ENCODE measurements at regions not wholly inside any gene's neighbourhood (a gene's known extent, or its start where the extent isn't known, plus 50 kb on each side); places are given as distances from the start of the nearest gene placed in this dataset.

DNA sequence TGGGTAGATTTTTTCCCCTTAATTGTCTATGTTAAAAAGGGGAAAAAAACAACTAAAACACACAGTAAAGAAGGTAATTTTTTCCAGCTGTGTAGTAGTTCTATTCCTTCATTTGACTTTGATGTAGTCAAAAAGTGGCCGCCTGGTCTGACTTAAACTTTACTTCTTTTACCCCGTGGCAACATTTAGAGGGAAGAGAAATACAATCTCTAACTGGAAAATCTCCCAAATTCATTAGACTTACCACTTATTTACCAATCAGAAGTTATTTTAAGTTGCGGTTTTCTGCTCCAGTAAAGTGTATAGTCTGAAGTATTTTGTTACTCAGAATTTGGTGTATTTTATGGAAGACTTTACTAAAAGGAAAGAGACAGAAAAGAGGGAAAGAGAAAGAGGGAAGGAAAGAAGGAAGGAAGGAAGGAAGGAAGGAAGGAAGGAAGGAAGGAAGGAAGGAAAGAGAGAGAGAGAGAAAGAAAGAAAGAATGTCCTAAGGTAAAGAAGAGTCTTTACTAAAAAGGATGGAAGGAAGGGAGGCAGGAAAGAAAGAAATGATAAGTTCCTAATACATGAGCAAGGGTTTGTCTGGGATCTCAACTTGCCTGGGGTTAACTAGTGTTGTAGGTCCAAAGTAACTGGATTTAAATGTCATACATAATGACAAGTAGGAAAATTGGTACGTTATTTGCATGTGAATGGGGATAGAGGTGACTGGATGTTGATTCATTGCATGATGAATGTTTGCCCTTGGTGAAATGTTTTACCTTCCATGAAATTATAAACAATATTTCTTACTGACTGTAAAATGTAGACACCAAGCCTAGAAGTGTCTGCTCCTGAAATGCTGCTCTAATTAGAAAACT lies 135.1 kb downstream of the SAMD5 start:
- no peaks in the 10 kb centered on the region for H3K27me3 ChIP-seq
- 78 to 86% methylated on average over 4 of the region's 4 CpGs for WGBS, 2 donors

GRCh38 chr6:147648916-147649315 lies 140.4 kb downstream of the SAMD5 start:
- Histone ChIP-seq H3K4me3 (no peak overlapping the region), H3K27me3 (no peaks in the 10 kb centered on the region), H3K4me1 (peaks cover 0 to 23% (median 7%) of the 10 kb centered on the region in 4 donors), H3K36me3 (no peaks in the 10 kb centered on the region), H3K27ac (no peak overlapping the region), H3K9me3 (no peaks in the 10 kb centered on the region)
- WGBS, 2 donors = 26 to 32% methylated on average over 2 of the region's 2 CpGs
- TF ChIP-seq POLR2A (IDR thresholded peaks at IDR 0.05) = no peak
- TF ChIP-seq, protein P1, sequence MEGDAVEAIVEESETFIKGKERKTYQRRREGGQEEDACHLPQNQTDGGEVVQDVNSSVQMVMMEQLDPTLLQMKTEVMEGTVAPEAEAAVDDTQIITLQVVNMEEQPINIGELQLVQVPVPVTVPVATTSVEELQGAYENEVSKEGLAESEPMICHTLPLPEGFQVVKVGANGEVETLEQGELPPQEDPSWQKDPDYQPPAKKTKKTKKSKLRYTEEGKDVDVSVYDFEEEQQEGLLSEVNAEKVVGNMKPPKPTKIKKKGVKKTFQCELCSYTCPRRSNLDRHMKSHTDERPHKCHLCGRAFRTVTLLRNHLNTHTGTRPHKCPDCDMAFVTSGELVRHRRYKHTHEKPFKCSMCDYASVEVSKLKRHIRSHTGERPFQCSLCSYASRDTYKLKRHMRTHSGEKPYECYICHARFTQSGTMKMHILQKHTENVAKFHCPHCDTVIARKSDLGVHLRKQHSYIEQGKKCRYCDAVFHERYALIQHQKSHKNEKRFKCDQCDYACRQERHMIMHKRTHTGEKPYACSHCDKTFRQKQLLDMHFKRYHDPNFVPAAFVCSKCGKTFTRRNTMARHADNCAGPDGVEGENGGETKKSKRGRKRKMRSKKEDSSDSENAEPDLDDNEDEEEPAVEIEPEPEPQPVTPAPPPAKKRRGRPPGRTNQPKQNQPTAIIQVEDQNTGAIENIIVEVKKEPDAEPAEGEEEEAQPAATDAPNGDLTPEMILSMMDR (IDR thresholded peaks at IDR 0.05) = no peak
- TF ChIP-seq EP300 (IDR thresholded peaks at IDR 0.05) = no peak
- no peak for DNase-seq (ENCODE audit: low spot score in 2 of 2)

More for the DNA sequence above, 135.1 kb downstream of the SAMD5 start:
- no peak overlapping the region for H3K27ac ChIP-seq
- peaks cover 0 to 20% (median 0%) of the 10 kb centered on the region in 4 donors for H3K4me1 ChIP-seq
- H3K36me3 ChIP-seq = no peaks in the 10 kb centered on the region
- no peaks in the 10 kb centered on the region for H3K9me3 ChIP-seq
- no peak overlapping the region for H3K4me3 ChIP-seq
- TF ChIP-seq, protein P1 (IDR thresholded peaks at IDR 0.05) = no peak
- TF ChIP-seq EP300 (IDR thresholded peaks at IDR 0.05) = no peak
- TF ChIP-seq POLR2A (IDR thresholded peaks at IDR 0.05) = no peak
- DNase-seq (ENCODE audit: low spot score in 2 of 2) = no peak

DNA sequence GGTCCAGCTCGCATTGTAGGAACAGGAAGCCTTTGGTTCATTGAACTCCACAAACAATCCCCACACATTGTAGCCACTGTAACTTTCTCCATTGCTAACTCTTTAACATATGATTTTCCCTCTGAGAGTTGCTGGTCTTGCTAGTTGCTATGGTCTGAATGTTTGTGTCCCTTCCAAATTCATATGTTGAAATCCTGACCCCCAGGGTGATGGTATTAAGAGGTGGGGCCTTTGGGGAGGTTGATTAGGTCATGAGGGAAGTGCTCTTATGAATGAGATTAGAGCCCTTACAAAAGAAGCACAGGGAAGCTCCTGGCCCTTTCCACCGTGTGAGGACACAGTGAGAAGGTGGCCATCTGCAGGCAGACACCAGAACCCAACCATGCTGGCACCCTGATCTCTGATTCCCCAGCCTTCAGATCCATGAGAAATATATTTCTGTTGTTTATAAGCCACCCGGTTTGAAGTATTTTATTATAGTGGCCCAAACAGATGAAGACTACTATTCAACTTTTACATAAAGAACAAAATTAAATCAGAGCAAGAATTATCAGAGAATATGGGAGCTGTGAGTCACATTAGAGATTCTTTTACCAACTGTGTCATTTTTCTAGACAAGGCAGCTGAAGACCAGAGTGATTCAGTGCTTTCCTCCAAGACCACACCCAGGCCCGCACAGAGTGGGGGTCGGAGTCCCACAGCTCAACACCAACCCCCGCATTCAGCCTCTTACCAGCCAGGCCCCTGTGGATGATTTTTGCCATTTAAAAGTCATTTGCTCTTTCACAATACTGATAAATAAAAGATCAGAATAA lies 143.0 kb downstream of the SAMD5 start:
- Histone ChIP-seq H3K27ac (peak overlapping the region in 3 of 4 donors; percentile 8 to 84 (median 76)), H3K36me3 (no peaks in the 10 kb centered on the region), H3K27me3 (no peaks in the 10 kb centered on the region), H3K4me1 (peaks cover 0 to 26% (median 9%) of the 10 kb centered on the region in 4 donors), H3K4me3 (no peak overlapping the region), H3K9me3 (no peaks in the 10 kb centered on the region)
- WGBS, 2 donors = 33 to 47% methylated on average over 6 of the region's 6 CpGs
- peak in 1 of 2 donors; percentile 82 for TF ChIP-seq EP300 (IDR thresholded peaks at IDR 0.05)
- TF ChIP-seq, protein P1 (IDR thresholded peaks at IDR 0.05) = peak in 2 of 5 experiments; percentile 17 to 23
- TF ChIP-seq POLR2A (IDR thresholded peaks at IDR 0.05) = no peak
- DNase-seq (ENCODE audit: low spot score in 2 of 2) = peak in 1 of 2 donors; percentile 24

DNA sequence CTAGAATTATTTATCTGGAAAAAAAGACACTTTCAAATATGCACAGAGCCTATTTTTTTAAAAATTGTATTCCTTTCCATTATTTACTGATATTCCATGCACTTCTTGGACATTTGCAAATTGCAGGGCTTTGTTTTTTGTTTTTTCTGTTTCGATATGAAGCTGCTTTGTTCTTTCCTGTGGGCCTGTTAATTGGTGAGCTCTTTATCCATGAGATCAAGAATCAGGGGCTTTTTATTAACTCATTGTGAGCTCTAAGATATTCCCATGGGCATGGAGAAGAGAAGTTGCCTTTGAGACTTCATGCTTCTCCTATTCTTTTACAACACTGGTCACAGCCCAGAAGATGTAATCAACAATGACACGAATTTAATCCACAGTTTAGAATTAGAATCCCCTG lies 145.1 kb downstream of the SAMD5 start:
- H3K9me3 ChIP-seq = no peaks in the 10 kb centered on the region
- DNase-seq (ENCODE audit: low spot score in 2 of 2) = no peak
- peaks cover 0 to 26% (median 9%) of the 10 kb centered on the region in 4 donors for H3K4me1 ChIP-seq
- H3K36me3 ChIP-seq = no peaks in the 10 kb centered on the region
- no peaks in the 10 kb centered on the region for H3K27me3 ChIP-seq
- 30 to 33% methylated on average over 2 of the region's 2 CpGs for WGBS, 2 donors
- no peak overlapping the region for H3K4me3 ChIP-seq
- TF ChIP-seq EP300 (IDR thresholded peaks at IDR 0.05) = no peak
- TF ChIP-seq POLR2A (IDR thresholded peaks at IDR 0.05) = no peak
- TF ChIP-seq, protein P1 (IDR thresholded peaks at IDR 0.05) = no peak
- peak overlapping the region in 1 of 4 donors; percentile 9 for H3K27ac ChIP-seq

Measured in tibial nerve (tissue), 4 donors.